Fibroblast of villous mesenchyme (primary cell): ENCODE measurements at regions not wholly inside any gene's neighbourhood (a gene's known extent, or its start where the extent isn't known, plus 50 kb on each side); places are given as distances from the start of the nearest gene placed in this dataset.

ENCODE experiments used
- DNase-seq: peaks from one replicate; pipeline ENCODE4 v3.0.0-alpha.2; 2010; ENCODE audit warnings: low read depth
- H3K4me3 ChIP-seq: 2 replicates; pipeline ENCODE4 v1.5.1; 2011; ENCODE audit warnings: low read depth, mild to moderate bottlenecking, low read length
- TF ChIP-seq, protein P1 (sequence below): IDR thresholded peaks from 2 replicates; pipeline ENCODE4 v1.5.1; 2012; ENCODE audit warnings: low read depth, mild to moderate bottlenecking, low read length; ENCODE audit not compliant: insufficient read depth

DNA sequence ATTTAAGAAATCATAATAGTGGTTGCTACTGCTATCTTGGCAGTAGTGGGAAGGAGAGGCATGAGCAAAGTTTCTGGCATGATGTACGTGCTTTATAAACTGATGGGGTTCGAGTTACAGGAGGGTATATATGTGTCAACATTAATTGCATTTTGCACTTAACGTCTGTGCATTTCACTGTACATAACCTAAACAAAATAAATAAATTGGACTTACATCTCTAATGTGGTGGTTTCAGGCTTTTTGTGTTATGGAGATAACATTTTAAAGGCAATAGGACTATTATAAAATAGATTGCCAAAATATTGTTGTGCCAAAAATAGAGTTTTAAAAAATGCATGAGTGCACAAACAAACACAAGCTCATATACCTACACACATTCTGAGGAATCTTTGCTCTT, 1001.1 kb upstream of the GJE1 start:
- DNase-seq, result no peak
- H3K4me3 ChIP-seq, result no peak overlapping the region
- TF ChIP-seq, protein P1, sequence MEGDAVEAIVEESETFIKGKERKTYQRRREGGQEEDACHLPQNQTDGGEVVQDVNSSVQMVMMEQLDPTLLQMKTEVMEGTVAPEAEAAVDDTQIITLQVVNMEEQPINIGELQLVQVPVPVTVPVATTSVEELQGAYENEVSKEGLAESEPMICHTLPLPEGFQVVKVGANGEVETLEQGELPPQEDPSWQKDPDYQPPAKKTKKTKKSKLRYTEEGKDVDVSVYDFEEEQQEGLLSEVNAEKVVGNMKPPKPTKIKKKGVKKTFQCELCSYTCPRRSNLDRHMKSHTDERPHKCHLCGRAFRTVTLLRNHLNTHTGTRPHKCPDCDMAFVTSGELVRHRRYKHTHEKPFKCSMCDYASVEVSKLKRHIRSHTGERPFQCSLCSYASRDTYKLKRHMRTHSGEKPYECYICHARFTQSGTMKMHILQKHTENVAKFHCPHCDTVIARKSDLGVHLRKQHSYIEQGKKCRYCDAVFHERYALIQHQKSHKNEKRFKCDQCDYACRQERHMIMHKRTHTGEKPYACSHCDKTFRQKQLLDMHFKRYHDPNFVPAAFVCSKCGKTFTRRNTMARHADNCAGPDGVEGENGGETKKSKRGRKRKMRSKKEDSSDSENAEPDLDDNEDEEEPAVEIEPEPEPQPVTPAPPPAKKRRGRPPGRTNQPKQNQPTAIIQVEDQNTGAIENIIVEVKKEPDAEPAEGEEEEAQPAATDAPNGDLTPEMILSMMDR, result no peak

DNA sequence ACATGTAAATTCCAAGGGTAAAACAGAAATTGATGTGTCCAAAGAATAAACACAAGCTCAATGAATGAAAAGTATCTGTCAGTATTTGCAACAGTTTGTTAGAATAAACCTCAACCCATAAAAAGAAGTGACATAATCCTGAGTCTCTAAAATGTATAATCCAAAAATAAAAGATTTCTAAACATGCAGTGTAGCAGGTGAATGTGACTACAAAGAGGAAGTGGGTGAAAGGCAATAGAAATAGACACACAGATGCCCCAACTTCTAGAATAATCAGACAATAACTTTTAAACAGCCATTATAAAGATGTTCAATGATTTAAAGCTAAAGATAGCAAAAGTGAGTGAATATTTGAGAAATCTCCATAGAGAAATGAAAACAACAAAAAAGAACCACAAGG, 1009.2 kb upstream of the GJE1 start:
- no peak for DNase-seq
- no peak overlapping the region for H3K4me3 ChIP-seq
- TF ChIP-seq, protein P1, result no peak

DNA sequence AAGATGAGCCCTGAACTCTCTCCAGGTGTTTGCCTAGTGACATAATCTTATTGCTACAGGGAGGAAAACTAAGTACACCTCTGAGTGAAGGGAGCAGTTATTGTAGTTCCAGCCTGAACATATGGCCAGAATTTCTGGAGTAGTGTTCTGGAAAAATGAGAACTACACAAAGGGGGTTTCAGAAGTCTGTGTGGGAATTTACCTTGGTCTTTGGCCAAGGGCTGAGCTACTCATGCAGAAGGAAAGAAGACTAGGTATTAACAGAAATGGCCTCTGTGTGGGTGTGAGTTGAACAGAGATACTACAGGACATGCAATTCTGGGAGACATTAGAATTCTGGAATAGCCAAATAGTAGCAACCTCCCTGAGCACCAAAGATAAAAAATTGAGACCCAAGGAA, 1009.7 kb upstream of the GJE1 start:
- TF ChIP-seq, protein P1, result no peak
- H3K4me3 ChIP-seq, result no peak overlapping the region
- DNase-seq, result no peak

DNA sequence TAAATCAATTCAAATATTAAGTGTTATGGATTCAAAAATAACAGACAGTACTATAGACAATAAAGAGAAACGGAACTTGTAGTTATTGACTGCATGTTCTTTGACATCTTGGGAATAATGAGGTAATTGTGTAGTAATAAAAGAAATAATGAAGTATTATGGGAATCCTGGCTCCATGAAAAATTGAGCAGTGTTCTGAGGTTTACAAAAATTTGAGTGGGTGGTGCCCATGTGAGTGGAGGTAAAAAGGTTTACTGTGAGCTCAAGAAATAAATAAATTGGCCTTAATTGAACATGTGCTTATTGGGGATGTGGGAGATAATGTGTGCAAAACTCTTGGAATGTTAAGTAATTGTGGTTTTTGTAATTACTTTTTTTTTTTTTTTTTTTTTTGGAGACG, 1013.7 kb upstream of the GJE1 start:
- H3K4me3 ChIP-seq, result no peak overlapping the region
- TF ChIP-seq, protein P1, result no peak
- DNase-seq, result no peak

DNA sequence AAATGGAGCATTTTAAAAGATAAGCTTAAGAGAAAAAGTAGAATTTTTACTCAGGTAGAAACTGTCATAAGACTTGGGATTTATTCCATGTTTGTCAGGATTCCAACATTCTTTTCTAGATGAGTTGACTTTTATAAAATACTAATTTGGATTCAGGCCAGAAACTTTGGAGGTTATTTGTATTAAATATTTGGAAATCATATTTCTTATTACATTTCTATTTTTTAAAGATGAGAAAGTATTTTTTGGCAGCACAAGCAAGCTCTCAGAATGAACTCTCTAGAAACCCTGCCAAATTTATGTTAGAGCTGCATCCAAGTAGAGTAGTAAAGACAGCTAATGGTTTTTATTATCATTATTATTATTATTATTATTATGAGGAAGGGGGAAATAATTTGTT, 1014.9 kb upstream of the GJE1 start:
- TF ChIP-seq, protein P1, result no peak
- no peak overlapping the region for H3K4me3 ChIP-seq
- no peak for DNase-seq

DNA sequence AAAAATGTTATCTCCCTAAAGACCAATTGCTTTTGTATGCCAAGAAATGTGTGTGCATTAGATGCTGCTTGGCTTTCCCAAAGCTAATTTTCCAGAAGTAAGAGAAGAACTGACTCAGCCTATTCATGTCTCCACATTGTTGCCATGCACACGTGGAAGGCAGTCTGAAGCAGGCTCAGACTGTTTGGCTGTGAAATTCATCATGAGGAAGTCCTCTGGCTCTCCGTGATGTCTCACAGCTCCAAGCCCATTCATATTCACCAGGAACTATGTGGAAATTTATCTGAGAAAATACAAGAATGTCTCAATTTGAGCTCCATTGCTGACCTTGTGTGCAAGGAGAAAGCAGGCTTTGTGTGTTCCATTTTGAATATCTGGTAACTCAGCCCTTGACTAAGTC, 1022.2 kb upstream of the GJE1 start:
- no peak for DNase-seq
- TF ChIP-seq, protein P1, result no peak
- H3K4me3 ChIP-seq, result no peak overlapping the region

DNA sequence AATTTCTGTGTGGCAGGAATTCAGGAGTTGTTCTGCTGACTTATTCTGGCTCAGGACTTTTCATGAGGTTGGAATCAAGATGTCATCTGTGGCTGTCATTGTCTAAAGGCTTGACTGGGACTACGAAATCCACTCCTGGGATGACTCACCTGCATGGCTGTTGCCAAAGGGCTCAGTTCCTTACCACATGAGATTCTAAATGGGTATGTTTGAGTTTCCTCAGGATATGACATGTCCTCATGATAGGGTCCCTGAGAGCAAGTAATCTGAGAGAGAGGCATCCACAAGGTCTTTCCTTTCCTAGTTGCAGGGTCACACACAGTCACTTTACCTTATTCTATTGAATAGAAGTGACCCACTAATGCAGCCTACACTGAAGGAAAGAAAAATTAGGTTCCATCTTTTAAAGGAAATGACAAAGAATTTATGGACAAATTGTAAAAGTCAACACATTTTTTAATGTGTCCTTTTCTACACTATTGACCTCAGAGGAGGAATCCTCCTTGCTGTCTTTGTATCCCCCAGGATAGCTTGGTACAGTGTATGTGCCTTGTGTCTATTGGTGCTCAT, 1025.0 kb upstream of the GJE1 start:
- DNase-seq, result peak; percentile 7
- TF ChIP-seq, protein P1, result no peak
- H3K4me3 ChIP-seq, result no peak overlapping the region
